ENCODE measurements at regions not wholly inside any gene's neighbourhood (a gene's known extent, or its start where the extent isn't known, plus 50 kb on each side); places are given as distances from the start of the nearest gene placed in this dataset.
A peak's percentile ranks its signal among the peaks of the same experiment; 100 is the strongest.

DNA sequence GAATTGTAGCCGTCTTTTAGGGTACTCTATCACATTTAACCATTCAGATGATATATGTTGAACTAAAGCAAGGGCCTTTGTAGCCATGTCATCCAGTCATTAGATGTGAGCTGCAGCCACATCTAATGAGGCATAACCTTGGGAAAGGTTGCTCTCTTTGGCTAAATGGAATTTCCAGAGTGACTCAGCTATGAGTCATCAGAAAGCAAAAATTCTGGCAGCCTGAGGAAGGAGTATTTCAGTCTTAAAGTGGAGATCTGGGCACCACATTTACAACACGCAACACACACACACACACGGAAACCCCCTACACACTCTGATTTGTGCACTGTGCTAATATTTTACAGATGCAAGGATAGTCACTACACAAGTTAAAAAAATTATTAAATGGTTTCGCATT lies 176.9 kb upstream of the ZWINT start:
- CTCF ChIA-PET, result no interaction called here
- intact Hi-C loops (cut with micrococcal nuclease; ENCODE audit: unreplicated experiment), result no loop called here
- no TSS peak for BruUV-seq (replicated peaks)
- POLR2A ChIA-PET (ENCODE audit: low non-redundant PET), result no interaction called here
- Histone ChIP-seq H3K27ac (ENCODE audit: low read depth, low read length, poor library complexity, severe bottlenecking) (no peak overlapping the region), H3K4me1 (ENCODE audit: insufficient read depth, low read length, poor library complexity, severe bottlenecking) (no peaks in the 10 kb centered on the region), H3K27me3 (replicated peaks; ENCODE audit: insufficient read depth, low read depth, low read length, poor library complexity) (no peaks in the 10 kb centered on the region), H3K36me3 (ENCODE audit: insufficient read depth, low read length, poor library complexity, severe bottlenecking) (no peaks in the 10 kb centered on the region), H3K9me3 (ENCODE audit: low read depth, low read length, poor library complexity, severe bottlenecking) (peaks cover 32% of the 10 kb centered on the region), H3K4me3 (ENCODE audit: low read depth, low read length, poor library complexity, severe bottlenecking) (no peak overlapping the region)
- TF ChIP-seq, protein P1, sequence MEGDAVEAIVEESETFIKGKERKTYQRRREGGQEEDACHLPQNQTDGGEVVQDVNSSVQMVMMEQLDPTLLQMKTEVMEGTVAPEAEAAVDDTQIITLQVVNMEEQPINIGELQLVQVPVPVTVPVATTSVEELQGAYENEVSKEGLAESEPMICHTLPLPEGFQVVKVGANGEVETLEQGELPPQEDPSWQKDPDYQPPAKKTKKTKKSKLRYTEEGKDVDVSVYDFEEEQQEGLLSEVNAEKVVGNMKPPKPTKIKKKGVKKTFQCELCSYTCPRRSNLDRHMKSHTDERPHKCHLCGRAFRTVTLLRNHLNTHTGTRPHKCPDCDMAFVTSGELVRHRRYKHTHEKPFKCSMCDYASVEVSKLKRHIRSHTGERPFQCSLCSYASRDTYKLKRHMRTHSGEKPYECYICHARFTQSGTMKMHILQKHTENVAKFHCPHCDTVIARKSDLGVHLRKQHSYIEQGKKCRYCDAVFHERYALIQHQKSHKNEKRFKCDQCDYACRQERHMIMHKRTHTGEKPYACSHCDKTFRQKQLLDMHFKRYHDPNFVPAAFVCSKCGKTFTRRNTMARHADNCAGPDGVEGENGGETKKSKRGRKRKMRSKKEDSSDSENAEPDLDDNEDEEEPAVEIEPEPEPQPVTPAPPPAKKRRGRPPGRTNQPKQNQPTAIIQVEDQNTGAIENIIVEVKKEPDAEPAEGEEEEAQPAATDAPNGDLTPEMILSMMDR (conservative IDR thresholded peaks at IDR 0.05; ENCODE audit: low read depth, low read length), result no peak
- TF ChIP-seq EZH2 (IDR thresholded peaks at IDR 0.05; ENCODE audit: borderline replicate concordance, low read depth, low read length, poor library complexity, severe bottlenecking), result no peak
- DNase-seq (ENCODE audit: low spot score), result peak; percentile 0

DNA sequence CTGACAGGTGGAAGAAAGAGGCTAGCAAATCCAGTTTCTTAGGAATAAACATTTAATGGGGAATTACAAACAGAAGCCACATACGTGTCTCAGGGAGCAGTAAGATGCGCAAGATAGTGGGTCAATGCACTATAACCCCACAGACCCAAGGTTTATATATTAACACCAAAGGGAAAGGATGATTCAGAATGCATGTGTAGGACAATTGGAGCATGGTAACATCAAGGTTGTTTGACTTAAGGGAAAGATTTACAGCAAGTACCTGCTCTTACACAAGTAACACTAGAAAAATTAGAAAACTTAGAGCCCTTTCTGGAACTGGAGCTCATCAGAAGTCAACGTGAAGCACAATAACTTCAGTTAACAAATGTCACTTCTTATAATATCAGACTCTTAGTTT lies 161.1 kb upstream of the ZWINT start:
- BruUV-seq (replicated peaks), result no TSS peak
- CTCF ChIA-PET, result no interaction called here
- intact Hi-C loops (cut with micrococcal nuclease; ENCODE audit: unreplicated experiment), result no loop called here

DNA sequence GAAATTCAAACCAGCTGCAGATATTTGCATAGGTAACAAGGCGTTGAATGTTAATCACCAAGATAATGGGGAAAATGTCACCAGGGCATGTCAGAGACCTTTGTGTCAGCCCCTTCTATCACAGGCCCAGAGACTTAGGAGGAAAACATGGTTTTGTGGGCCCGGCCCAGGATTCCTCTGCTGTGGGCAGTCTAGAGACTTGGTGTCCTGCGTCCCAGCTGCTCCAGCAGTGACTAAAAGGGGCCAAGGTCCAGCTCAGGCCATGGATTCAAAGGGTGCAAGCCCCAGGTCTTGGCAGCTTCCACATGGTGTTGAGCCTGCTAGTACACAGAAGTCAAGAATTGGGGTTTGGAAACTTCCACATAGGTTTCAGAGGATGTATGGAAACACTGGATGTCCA lies 147.5 kb upstream of the ZWINT start:
- CTCF ChIA-PET, result no interaction called here
- no TSS peak for BruUV-seq (replicated peaks)
- DNase-seq (ENCODE audit: low spot score), result no peak
- Histone ChIP-seq H3K27me3 (replicated peaks; ENCODE audit: insufficient read depth, low read depth, low read length, poor library complexity) (no peaks in the 10 kb centered on the region), H3K4me3 (ENCODE audit: low read depth, low read length, poor library complexity, severe bottlenecking) (no peak overlapping the region), H3K4me1 (ENCODE audit: insufficient read depth, low read length, poor library complexity, severe bottlenecking) (no peaks in the 10 kb centered on the region), H3K9me3 (ENCODE audit: low read depth, low read length, poor library complexity, severe bottlenecking) (peaks cover 16% of the 10 kb centered on the region), H3K27ac (ENCODE audit: low read depth, low read length, poor library complexity, severe bottlenecking) (no peak overlapping the region), H3K36me3 (ENCODE audit: insufficient read depth, low read length, poor library complexity, severe bottlenecking) (no peaks in the 10 kb centered on the region)
- TF ChIP-seq, protein P1 (conservative IDR thresholded peaks at IDR 0.05; ENCODE audit: low read depth, low read length), result no peak
- TF ChIP-seq EZH2 (IDR thresholded peaks at IDR 0.05; ENCODE audit: borderline replicate concordance, low read depth, low read length, poor library complexity, severe bottlenecking), result no peak
- intact Hi-C loops (cut with micrococcal nuclease; ENCODE audit: unreplicated experiment), result no loop called here
- POLR2A ChIA-PET (ENCODE audit: low non-redundant PET), result no interaction called here

More for the DNA sequence above, 161.1 kb upstream of the ZWINT start:
- POLR2A ChIA-PET (ENCODE audit: low non-redundant PET), result no interaction called here
- H3K4me3 ChIP-seq (ENCODE audit: low read depth, low read length, poor library complexity, severe bottlenecking), result no peak overlapping the region
- H3K4me1 ChIP-seq (ENCODE audit: insufficient read depth, low read length, poor library complexity, severe bottlenecking), result no peaks in the 10 kb centered on the region
- H3K27me3 ChIP-seq (replicated peaks; ENCODE audit: insufficient read depth, low read depth, low read length, poor library complexity), result no peaks in the 10 kb centered on the region
- H3K36me3 ChIP-seq (ENCODE audit: insufficient read depth, low read length, poor library complexity, severe bottlenecking), result no peaks in the 10 kb centered on the region
- no peak for TF ChIP-seq EZH2 (IDR thresholded peaks at IDR 0.05; ENCODE audit: borderline replicate concordance, low read depth, low read length, poor library complexity, severe bottlenecking)
- TF ChIP-seq, protein P1 (conservative IDR thresholded peaks at IDR 0.05; ENCODE audit: low read depth, low read length), result no peak
- no peak overlapping the region for H3K27ac ChIP-seq (ENCODE audit: low read depth, low read length, poor library complexity, severe bottlenecking)
- DNase-seq (ENCODE audit: low spot score), result no peak
- peaks cover 18% of the 10 kb centered on the region for H3K9me3 ChIP-seq (ENCODE audit: low read depth, low read length, poor library complexity, severe bottlenecking)
